ENCODE measurements at regions not wholly inside any gene's neighbourhood (a gene's known extent, or its start where the extent isn't known, plus 50 kb on each side); places are given as distances from the start of the nearest gene placed in this dataset.

GRCh38 chr6:167448378-167448777 is 123.5 kb downstream of the TTLL2 start:
- H3K4me3 Mint-ChIP-seq (ENCODE audit: unreplicated experiment) = no peak overlapping the region
- no peak overlapping the region for H3K27ac Mint-ChIP-seq (ENCODE audit: unreplicated experiment)
- no peak for DNase-seq
- no peaks in the 10 kb centered on the region for H3K9me3 Mint-ChIP-seq (ENCODE audit: unreplicated experiment)
- H3K4me1 Mint-ChIP-seq (ENCODE audit: low read depth, unreplicated experiment) = peaks cover 24% of the 10 kb centered on the region
- no peak for TF ChIP-seq CTCF (IDR thresholded peaks at IDR 0.05; ENCODE audit: partially characterized antibody, unreplicated experiment)
- peaks cover 3% of the 10 kb centered on the region for H3K27me3 Mint-ChIP-seq (ENCODE audit: unreplicated experiment)
- no peaks in the 10 kb centered on the region for H3K36me3 Mint-ChIP-seq (ENCODE audit: unreplicated experiment)

GRCh38 chr6:167449094-167449861 is 124.4 kb downstream of the TTLL2 start:
- H3K4me3 Mint-ChIP-seq (ENCODE audit: unreplicated experiment) = no peak overlapping the region
- H3K9me3 Mint-ChIP-seq (ENCODE audit: unreplicated experiment) = no peaks in the 10 kb centered on the region
- TF ChIP-seq CTCF (IDR thresholded peaks at IDR 0.05; ENCODE audit: partially characterized antibody, unreplicated experiment) = no peak
- H3K4me1 Mint-ChIP-seq (ENCODE audit: low read depth, unreplicated experiment) = peaks cover 20% of the 10 kb centered on the region
- H3K27me3 Mint-ChIP-seq (ENCODE audit: unreplicated experiment) = peaks cover 3% of the 10 kb centered on the region
- H3K27ac Mint-ChIP-seq (ENCODE audit: unreplicated experiment) = no peak overlapping the region
- no peak for DNase-seq
- H3K36me3 Mint-ChIP-seq (ENCODE audit: unreplicated experiment) = no peaks in the 10 kb centered on the region

- Mint-ChIP-seq H3K9me3 (ENCODE audit: unreplicated experiment) (no peaks in the 10 kb centered on the region), H3K27ac (ENCODE audit: unreplicated experiment) (no peak overlapping the region), H3K27me3 (ENCODE audit: unreplicated experiment) (peaks cover 3% of the 10 kb centered on the region), H3K36me3 (ENCODE audit: unreplicated experiment) (no peaks in the 10 kb centered on the region), H3K4me3 (ENCODE audit: unreplicated experiment) (no peak overlapping the region), H3K4me1 (ENCODE audit: low read depth, unreplicated experiment) (peaks cover 14% of the 10 kb centered on the region)
- DNase-seq = no peak
- TF ChIP-seq CTCF (IDR thresholded peaks at IDR 0.05; ENCODE audit: partially characterized antibody, unreplicated experiment) = no peak
Measured at GRCh38 chr6:167450626-167451025, 125.7 kb downstream of the TTLL2 start.

GRCh38 chr6:167452338-167453081 is 127.6 kb downstream of the TTLL2 start:
- TF ChIP-seq CTCF (IDR thresholded peaks at IDR 0.05; ENCODE audit: partially characterized antibody, unreplicated experiment) = no peak
- Mint-ChIP-seq H3K36me3 (ENCODE audit: unreplicated experiment) (no peaks in the 10 kb centered on the region), H3K9me3 (ENCODE audit: unreplicated experiment) (no peaks in the 10 kb centered on the region), H3K27me3 (ENCODE audit: unreplicated experiment) (peaks cover 3% of the 10 kb centered on the region), H3K27ac (ENCODE audit: unreplicated experiment) (no peak overlapping the region), H3K4me1 (ENCODE audit: low read depth, unreplicated experiment) (peaks cover 3% of the 10 kb centered on the region), H3K4me3 (ENCODE audit: unreplicated experiment) (no peak overlapping the region)
- no peak for DNase-seq

- TF ChIP-seq CTCF (IDR thresholded peaks at IDR 0.05; ENCODE audit: partially characterized antibody, unreplicated experiment) = no peak
- H3K27me3 Mint-ChIP-seq (ENCODE audit: unreplicated experiment) = peaks cover 3% of the 10 kb centered on the region
- peaks cover 3% of the 10 kb centered on the region for H3K4me1 Mint-ChIP-seq (ENCODE audit: low read depth, unreplicated experiment)
Measured at GRCh38 chr6:167453082-167453446, 128.2 kb downstream of the TTLL2 start.

More at GRCh38 chr6:167453082-167453446, 128.2 kb downstream of the TTLL2 start:
- Mint-ChIP-seq H3K36me3 (ENCODE audit: unreplicated experiment) (no peaks in the 10 kb centered on the region), H3K9me3 (ENCODE audit: unreplicated experiment) (no peaks in the 10 kb centered on the region), H3K27ac (ENCODE audit: unreplicated experiment) (no peak overlapping the region), H3K4me3 (ENCODE audit: unreplicated experiment) (no peak overlapping the region)
- DNase-seq = no peak

All from glutamatergic neuron (in vitro differentiated cells).